ENCODE measurements at regions not wholly inside any gene's neighbourhood (a gene's known extent, or its start where the extent isn't known, plus 50 kb on each side); places are given as distances from the start of the nearest gene placed in this dataset.
A peak's percentile ranks its signal among the peaks of the same experiment; 100 is the strongest.
"Not testable (repeated sequence)": the region's sequence is repeated elsewhere in the genome, so short reads cannot be mapped to it uniquely, and the experiment has no call there.

- DNase-seq: no peak
These were observed 322.0 kb upstream of the FKBP1C start for GRCh38 chr6:62889240-62889639.

- DNase-seq: no peak
These were observed 320.1 kb upstream of the FKBP1C start for GRCh38 chr6:62891065-62891647.

GRCh38 chr6:62894114-62894513 lies 317.2 kb upstream of the FKBP1C start:
- DNase-seq: no peak

GRCh38 chr6:62903266-62903665 lies 308.0 kb upstream of the FKBP1C start:
- DNase-seq: no peak

- no peak for DNase-seq
These were observed 306.6 kb upstream of the FKBP1C start for GRCh38 chr6:62904687-62905086.

GRCh38 chr6:62914530-62914929 lies 296.7 kb upstream of the FKBP1C start:
- no peak for DNase-seq

- DNase-seq: no peak
These were observed 287.5 kb upstream of the FKBP1C start for GRCh38 chr6:62923728-62924127.

GRCh38 chr6:62940848-62941247 lies 270.4 kb upstream of the FKBP1C start:
- no peak for DNase-seq

- DNase-seq: no peak
These were observed 269.3 kb upstream of the FKBP1C start for GRCh38 chr6:62942000-62942399.

GRCh38 chr6:62968834-62969233 lies 242.4 kb upstream of the FKBP1C start:
- no peak for DNase-seq

- DNase-seq: no peak
These were observed 239.2 kb upstream of the FKBP1C start for GRCh38 chr6:62971976-62972658.

GRCh38 chr6:62974452-62974851 lies 236.8 kb upstream of the FKBP1C start:
- DNase-seq: no peak

GRCh38 chr6:62976566-62976965 lies 234.7 kb upstream of the FKBP1C start:
- DNase-seq: no peak

- DNase-seq: no peak
These were observed 232.3 kb upstream of the FKBP1C start for GRCh38 chr6:62978920-62979319.

GRCh38 chr6:62980093-62980492 lies 231.2 kb upstream of the FKBP1C start:
- no peak for DNase-seq

GRCh38 chr6:62980724-62981123 lies 230.5 kb upstream of the FKBP1C start:
- DNase-seq: no peak

GRCh38 chr6:62982951-62983350 lies 228.3 kb upstream of the FKBP1C start:
- DNase-seq: no peak

- not testable (repeated sequence) for DNase-seq
These were observed 219.6 kb upstream of the FKBP1C start for GRCh38 chr6:62991696-62992095.

GRCh38 chr6:62993951-62994350 lies 217.3 kb upstream of the FKBP1C start:
- no peak for DNase-seq

GRCh38 chr6:62998022-62998421 lies 213.2 kb upstream of the FKBP1C start:
- DNase-seq: no peak

- DNase-seq: not testable (repeated sequence)
These were observed 212.0 kb upstream of the FKBP1C start for GRCh38 chr6:62999242-62999641.

- no peak for DNase-seq
These were observed 211.5 kb upstream of the FKBP1C start for GRCh38 chr6:62999796-63000195.

GRCh38 chr6:63006018-63006417 lies 205.3 kb upstream of the FKBP1C start:
- DNase-seq: not testable (repeated sequence)

- DNase-seq: not testable (repeated sequence)
These were observed 200.3 kb upstream of the FKBP1C start for GRCh38 chr6:63010962-63011361.

- DNase-seq: peak; percentile 57
These were observed 197.0 kb upstream of the FKBP1C start for GRCh38 chr6:63014290-63014689.
